ENCODE measurements at regions not wholly inside any gene's neighbourhood (a gene's known extent, or its start where the extent isn't known, plus 50 kb on each side); places are given as distances from the start of the nearest gene placed in this dataset.

- no peak overlapping the region for H3K4me3 Mint-ChIP-seq
- H3K27ac Mint-ChIP-seq = no peak overlapping the region
- H3K9me3 Mint-ChIP-seq = no peaks in the 10 kb centered on the region
- Histone ChIP-seq H3K27me3 (ENCODE audit: insufficient read depth) (no peaks in the 10 kb centered on the region), H3F3A (replicated peaks; ENCODE audit: low read depth) (no peaks in the 10 kb centered on the region), H3K4me2 (no peak overlapping the region), H4K20me1 (replicated peaks; ENCODE audit: insufficient read depth) (no peaks in the 10 kb centered on the region), H3K36me3 (ENCODE audit: insufficient read depth) (no peaks in the 10 kb centered on the region), H3K9me2 (ENCODE audit: insufficient read depth) (no peaks in the 10 kb centered on the region), H3K4me3 (no peak overlapping the region), H3K27ac (ENCODE audit: low read depth) (no peak overlapping the region), H3K79me2 (replicated peaks; ENCODE audit: insufficient read depth) (no peaks in the 10 kb centered on the region), H3K4me1 (ENCODE audit: insufficient read depth) (peaks cover 18% of the 10 kb centered on the region), H2AFZ (no peak overlapping the region)
- peak; percentile 42 for DNase-seq (ENCODE audit: low spot score)
- no peaks in the 10 kb centered on the region for H3K27me3 Mint-ChIP-seq (ENCODE audit: insufficient read depth, low read depth, poor library complexity)
- peak; percentile 86 for ATAC-seq
- H3K4me1 Mint-ChIP-seq = peaks cover 27% of the 10 kb centered on the region
- TF ChIP-seq ETS1 (IDR thresholded peaks at IDR 0.05) (no peak), JUNB (IDR thresholded peaks at IDR 0.05; ENCODE audit: unreplicated experiment) (no peak), EZH2phosphoT487 (IDR thresholded peaks at IDR 0.05; ENCODE audit: unreplicated experiment) (no peak), POLR2AphosphoS5 (IDR thresholded peaks at IDR 0.05; ENCODE audit: low read depth) (no peak), ZNF462 (CRISPR knock-in tag; IDR thresholded peaks at IDR 0.05) (no peak), EZH2 (IDR thresholded peaks at IDR 0.05; ENCODE audit: low read depth, unreplicated experiment) (no peak), CREB1 (CRISPR knock-in tag; IDR thresholded peaks at IDR 0.05; ENCODE audit: low read depth) (no peak), ZNF331 (CRISPR knock-in tag; IDR thresholded peaks at IDR 0.05; ENCODE audit: low read depth) (no peak), NANOG (IDR thresholded peaks at IDR 0.05; ENCODE audit: borderline replicate concordance) (no peak), ZNF114 (CRISPR knock-in tag; IDR thresholded peaks at IDR 0.05) (no peak), STAT1 (IDR thresholded peaks at IDR 0.05; ENCODE audit: unreplicated experiment) (no peak)
- TF ChIP-seq, protein P1, sequence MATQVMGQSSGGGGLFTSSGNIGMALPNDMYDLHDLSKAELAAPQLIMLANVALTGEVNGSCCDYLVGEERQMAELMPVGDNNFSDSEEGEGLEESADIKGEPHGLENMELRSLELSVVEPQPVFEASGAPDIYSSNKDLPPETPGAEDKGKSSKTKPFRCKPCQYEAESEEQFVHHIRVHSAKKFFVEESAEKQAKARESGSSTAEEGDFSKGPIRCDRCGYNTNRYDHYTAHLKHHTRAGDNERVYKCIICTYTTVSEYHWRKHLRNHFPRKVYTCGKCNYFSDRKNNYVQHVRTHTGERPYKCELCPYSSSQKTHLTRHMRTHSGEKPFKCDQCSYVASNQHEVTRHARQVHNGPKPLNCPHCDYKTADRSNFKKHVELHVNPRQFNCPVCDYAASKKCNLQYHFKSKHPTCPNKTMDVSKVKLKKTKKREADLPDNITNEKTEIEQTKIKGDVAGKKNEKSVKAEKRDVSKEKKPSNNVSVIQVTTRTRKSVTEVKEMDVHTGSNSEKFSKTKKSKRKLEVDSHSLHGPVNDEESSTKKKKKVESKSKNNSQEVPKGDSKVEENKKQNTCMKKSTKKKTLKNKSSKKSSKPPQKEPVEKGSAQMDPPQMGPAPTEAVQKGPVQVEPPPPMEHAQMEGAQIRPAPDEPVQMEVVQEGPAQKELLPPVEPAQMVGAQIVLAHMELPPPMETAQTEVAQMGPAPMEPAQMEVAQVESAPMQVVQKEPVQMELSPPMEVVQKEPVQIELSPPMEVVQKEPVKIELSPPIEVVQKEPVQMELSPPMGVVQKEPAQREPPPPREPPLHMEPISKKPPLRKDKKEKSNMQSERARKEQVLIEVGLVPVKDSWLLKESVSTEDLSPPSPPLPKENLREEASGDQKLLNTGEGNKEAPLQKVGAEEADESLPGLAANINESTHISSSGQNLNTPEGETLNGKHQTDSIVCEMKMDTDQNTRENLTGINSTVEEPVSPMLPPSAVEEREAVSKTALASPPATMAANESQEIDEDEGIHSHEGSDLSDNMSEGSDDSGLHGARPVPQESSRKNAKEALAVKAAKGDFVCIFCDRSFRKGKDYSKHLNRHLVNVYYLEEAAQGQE (IDR thresholded peaks at IDR 0.05; ENCODE audit: unreplicated experiment) = no peak
- TF ChIP-seq, protein P2, sequence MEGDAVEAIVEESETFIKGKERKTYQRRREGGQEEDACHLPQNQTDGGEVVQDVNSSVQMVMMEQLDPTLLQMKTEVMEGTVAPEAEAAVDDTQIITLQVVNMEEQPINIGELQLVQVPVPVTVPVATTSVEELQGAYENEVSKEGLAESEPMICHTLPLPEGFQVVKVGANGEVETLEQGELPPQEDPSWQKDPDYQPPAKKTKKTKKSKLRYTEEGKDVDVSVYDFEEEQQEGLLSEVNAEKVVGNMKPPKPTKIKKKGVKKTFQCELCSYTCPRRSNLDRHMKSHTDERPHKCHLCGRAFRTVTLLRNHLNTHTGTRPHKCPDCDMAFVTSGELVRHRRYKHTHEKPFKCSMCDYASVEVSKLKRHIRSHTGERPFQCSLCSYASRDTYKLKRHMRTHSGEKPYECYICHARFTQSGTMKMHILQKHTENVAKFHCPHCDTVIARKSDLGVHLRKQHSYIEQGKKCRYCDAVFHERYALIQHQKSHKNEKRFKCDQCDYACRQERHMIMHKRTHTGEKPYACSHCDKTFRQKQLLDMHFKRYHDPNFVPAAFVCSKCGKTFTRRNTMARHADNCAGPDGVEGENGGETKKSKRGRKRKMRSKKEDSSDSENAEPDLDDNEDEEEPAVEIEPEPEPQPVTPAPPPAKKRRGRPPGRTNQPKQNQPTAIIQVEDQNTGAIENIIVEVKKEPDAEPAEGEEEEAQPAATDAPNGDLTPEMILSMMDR (conservative IDR thresholded peaks at IDR 0.05; ENCODE audit: low read depth in 2 of 2) = no peak
- no peaks in the 10 kb centered on the region for H3K36me3 Mint-ChIP-seq (ENCODE audit: low read depth)
These were observed 542.0 kb upstream of the TRPC7 start for GRCh38 chr5:136907371-136907770.

Measured in GM23338 (cell line).